ENCODE measurements at regions not wholly inside any gene's neighbourhood (a gene's known extent, or its start where the extent isn't known, plus 50 kb on each side); places are given as distances from the start of the nearest gene placed in this dataset.

DNA sequence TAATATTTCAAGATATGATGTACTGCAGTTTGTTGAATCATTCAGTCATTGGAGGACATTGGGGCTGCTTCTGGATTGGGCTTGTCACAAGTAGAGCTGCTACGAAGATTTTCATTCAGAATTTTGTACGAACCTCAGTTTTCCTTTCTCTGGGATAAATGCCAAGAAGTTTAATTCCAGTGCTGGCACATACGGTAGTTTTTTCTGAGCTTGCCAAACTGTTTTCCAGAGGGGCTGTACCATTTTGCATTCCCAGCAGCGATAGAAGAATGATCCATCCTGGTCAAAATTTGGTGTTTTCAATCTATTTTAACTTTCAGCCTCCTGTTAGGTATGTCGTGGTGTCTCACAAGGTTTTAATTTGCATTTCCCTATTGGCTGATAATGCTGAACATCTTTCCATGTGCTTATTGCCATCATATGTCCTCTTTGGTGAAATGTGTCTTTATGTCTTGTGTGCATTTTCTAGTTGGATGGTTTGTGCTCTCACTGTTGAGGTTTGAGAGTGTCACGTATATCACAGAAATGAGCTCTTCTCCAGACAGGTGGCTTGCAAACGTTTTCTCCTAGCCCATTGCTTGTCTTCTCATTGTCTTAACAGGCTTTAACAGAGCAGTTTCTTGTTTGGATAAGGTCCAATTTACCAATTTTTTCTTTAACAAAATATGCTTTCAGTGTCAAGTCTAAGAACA lies 612.6 kb downstream of the GALR1 start:
- no peak for DNase-seq

DNA sequence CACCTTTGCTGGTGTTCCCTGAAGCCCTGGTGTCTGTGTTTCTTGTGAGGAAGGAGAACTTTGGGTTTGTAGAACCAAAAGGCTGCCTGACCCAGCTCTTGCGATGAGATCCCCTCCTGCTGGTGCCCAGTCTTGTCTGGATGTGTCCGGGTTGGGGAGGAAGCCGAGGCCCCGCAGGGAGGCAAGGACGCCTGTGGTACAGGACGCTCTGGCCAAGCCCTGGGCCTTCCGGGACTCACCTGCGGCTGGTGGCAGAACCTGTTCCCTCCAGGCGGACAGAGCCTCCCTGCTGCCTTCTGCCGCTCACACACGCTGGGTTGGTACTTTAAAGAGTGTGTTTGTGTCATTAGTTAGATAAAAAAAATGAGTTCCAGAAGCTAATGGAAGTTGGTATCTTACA lies 616.2 kb downstream of the GALR1 start:
- DNase-seq = no peak

DNA sequence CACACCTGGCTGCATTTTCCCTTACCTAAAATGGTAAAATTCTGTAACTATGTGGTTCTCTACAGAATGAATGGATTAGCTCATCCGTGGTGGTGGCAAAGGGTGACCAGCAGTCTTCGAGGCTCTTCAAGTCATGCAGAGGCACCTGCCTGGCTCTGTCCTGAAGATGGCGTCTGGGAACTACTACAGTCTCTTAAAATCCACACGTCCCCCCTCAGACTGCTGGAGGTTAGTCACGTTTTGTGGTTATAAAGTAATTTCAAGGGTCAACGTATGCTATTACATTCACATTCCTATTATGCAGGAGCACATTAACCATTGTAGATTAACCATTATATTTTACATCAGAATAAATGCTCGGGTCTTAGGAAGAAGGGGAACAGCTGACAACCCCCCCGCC lies 616.7 kb downstream of the GALR1 start:
- DNase-seq = no peak

DNA sequence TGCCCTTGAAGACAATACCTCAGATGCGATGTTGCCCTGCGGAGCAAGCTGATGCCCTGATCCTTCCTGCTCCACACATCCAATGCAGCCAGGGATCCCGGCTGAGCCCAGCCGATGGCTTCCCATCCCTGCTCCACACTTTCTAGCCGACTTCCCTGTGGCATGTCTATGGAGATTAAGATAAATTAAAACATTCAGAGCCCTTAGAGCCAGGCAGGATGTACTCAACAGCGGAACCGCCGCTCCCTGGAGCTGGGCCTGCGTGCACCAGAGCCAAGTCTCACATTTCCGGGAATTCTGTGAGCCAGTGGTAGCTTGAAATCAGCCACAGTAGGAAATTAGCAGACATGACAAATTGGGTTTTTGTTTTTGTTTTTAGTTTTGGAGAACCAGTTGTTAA lies 620.6 kb downstream of the GALR1 start:
- no peak for DNase-seq

DNA sequence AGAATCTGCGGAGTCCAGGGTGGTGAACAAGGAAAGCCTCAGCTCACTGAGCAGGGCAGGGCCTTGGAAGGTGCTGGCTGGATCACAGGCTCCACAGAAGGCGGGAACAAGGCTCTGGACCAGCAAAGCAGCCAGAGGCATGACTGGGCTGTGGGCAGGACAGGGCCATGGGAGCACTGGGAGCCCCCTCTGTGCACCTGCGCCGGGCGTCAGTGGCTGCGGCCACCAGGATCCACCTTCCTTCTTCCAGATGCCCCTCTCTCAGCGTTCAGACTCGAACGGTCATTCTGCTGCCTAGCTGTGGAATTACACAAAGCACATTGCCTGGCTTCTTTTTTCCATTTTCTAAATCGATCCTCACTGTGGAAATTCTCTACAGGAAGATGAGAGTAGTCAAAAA lies 621.2 kb downstream of the GALR1 start:
- DNase-seq = no peak

DNA sequence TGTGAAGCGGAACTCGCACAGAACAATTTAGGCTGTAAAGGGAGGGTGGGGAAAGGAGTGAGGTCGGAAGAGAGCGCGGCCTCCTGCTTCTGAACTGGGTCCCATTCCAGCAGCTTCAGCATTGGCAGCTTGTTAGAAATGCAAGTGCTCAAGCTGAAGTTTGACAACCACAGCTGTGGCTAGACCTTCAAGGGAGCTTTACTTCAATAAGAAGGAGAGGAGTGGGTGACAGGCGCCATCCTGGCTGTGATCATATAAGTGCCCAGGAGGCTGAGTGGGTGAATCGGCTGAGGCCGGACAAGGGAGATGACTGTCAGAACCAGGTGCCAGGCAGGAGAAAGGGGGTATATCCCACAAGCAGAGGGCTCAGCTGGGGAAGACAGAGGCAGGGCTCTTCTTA lies 622.5 kb downstream of the GALR1 start:
- no peak for DNase-seq

DNA sequence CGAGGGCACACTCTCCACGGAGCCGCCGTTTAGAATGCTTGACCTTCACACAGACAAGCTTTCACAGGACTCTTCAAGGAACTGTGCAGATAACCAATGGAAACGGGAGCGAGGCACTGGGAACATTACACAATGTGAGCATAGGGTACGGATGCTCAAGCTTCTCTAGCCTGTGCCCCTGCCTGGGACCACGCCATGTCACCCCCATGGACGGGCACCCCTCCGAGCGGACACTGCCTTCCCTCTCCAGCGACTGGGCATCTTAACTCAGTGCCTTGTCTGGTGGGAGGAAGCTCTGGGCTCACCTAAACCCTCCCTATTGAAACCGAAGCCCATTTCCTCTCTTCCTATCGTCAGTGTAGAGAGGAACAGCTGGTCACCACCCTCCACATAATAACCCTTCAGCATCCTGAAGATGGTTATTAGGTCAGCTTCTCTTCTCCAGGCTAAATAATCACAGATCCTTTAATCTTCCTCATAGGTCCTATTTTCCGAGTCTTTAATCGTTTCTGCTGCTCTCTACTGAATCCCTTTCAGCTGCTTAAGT lies 626.7 kb downstream of the GALR1 start:
- DNase-seq = no peak

DNA sequence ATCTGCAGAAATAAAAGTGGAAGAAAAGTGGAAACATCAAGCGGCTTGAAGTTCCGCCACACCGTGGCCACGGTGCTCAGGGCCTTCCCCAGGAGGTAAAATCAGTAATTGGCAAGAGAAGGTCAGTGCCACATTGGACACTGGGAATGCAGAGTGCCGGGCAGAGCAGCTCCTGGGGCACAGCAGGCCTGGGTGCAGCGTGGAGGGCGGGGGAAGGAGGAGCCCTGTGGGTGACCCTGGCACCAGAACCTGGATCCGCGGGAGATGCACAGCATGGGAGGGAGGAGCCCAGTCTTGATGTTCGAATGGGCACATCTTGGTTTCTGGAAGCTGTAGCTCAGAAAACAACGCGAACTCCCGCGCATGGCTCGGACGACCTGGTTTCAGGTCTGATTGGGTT lies 630.2 kb downstream of the GALR1 start:
- no peak for DNase-seq

DNA sequence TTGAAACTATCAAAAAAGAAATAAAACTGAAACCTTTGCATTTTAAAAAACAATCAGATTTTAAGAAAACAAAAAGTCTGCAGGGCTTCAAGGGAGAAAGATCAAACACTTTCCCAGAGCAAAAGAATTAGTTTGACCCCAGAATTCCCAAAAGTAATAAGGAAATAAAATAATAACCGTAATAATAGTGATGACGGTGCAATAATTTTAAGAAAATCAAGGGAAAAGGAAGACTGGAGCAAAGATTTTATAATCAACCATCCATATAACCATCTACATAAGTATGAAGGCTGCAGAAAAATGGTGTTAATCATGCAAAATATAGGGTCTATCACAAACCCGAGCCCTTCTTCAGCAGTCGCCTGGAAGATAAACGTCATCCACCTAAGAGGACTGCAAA lies 634.8 kb downstream of the GALR1 start:
- DNase-seq = no peak

DNA sequence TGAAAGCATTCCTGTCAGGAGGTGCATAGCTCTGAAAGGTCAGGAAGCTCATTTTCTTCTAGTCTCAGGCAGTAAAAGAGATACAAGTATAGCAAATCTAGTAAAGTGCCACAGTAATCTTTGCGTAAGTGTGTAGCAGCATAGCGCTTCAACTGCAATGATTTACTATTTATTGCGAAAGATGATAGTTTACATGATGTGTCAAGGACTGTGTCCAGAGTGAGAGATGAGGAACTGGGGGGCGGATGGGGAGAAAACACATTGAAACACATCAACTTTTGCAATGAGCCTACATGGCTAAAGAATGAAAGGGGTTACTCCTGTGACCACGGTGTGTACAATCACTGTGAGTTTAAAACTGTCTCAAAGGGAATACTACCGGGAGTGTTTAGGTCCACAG lies 644.4 kb downstream of the GALR1 start:
- DNase-seq = no peak

DNA sequence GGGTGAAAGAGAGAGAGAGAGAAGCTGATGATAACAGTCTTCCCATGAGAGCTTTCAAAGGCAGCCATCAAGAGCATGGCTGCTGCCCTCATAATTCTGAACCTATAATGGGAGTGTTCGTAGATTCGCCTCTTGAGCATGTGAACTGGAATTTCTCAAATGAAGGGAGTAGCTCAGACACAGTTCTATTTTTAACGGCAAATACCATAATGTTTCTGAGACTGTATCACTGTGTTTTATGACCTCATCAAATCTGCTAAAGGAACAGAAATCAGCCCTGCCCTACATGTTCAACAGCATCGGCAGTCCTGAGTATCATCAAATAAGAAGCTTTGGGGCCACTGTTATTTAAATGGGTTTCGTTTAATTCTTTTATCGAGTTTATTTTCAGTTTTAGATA lies 645.6 kb downstream of the GALR1 start:
- no peak for DNase-seq

DNA sequence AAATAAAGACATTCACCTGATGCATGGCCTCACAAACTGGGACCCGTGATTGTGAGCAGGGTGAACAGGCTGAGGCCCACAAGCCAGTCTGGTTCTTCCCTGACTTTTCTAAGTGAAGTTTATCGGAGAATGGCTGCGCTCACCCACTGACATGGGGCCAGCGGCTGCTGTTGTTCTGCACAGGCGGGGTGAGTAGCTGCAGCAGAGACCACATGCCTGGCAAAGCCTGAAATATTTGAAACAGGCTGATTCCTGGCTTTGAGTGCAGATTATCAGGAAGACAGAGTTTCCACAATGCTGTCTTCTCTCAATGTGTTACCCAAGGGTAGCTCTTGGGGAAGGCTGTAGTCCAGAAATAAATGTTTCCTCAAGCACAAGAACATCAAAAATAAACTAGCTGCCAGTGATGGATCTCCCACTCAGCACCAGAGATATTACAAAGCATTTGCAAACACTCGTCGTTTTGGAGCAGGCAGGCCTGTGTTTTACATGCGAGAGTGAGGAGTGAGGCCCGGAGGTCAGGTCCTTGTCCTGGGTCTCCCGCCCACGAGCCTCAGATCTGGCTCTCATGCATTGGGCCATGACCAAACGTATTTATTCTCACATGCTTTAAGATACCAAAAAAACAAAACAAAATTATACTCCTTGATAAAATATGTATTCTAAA lies 647.1 kb downstream of the GALR1 start:
- DNase-seq = no peak

DNA sequence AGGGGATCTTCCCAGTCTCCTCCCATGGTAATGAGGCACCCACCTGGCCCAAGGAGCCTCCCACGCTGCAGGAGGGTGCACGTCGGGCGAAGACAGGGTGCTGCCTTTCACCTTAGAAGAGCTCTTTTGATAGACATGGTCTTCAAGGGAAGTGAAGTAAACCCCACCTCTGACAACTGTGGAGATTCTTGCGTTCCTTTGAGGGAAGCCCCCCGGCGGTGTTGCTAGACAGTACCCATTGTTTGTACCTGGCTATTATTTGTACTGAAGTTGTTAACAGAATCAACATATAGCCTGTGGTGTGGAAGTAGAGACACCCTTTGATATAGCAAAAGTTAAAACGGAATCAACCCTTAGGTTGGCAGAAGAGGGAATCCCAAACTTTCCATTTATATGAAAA lies 648.0 kb downstream of the GALR1 start:
- no peak for DNase-seq

DNA sequence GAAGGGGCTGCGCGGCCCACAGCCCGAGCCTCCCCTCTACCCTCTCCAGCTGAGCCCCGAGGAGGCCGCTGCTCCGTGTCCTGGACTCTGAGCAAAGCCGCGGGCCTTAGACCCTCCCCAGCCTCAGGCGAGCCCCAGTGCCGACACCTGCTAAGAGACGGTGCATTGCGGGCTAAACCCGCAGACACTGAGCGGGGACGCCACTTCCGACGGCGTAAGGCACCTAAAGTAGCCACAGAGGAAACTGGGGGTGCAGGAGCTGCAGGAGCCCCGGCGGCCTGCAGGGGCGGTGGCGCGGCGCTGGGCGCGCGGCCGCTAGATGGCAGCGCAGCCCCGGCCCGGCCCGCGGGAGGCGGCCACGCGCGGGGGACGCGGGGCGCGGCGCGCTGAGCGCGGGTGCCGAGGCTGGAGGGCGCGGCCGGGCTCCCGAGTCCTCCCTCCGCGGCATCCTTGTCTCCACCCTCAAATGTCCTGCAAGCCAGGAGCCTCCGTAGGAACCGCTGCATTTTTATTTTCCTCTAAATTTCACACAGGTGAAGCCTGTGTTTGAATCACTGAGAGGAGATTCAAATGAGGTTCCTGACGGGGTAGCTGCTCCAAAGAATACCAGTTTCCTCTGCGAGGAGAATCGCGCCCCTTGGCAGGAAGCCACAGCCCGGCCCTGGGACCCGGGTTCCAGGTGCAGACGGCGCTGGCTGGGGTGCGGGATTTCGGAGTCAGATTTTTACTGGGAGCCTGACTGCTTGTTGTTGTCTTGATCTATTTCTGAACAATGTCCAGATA lies 650.5 kb downstream of the GALR1 start:
- DNase-seq = no peak

DNA sequence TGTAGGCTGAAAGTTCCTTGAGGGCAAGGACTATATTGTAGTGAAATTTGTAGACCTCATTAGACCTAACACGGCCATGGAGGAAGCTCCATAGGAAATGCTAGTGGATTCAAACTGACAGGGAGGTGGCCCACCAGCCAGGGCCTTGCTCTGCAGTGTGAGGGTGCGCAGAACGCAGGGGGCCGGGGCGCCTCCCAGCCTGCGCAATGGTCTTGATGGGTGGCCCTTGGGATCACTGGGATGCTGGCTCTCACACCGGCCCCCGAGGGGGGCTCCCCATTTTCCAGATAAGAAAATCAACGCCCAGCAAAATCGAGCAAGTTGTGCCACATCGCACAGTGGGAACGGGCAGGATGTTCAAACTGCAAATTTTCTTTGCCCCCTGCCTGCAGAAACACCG lies 655.4 kb downstream of the GALR1 start:
- no peak for DNase-seq

DNA sequence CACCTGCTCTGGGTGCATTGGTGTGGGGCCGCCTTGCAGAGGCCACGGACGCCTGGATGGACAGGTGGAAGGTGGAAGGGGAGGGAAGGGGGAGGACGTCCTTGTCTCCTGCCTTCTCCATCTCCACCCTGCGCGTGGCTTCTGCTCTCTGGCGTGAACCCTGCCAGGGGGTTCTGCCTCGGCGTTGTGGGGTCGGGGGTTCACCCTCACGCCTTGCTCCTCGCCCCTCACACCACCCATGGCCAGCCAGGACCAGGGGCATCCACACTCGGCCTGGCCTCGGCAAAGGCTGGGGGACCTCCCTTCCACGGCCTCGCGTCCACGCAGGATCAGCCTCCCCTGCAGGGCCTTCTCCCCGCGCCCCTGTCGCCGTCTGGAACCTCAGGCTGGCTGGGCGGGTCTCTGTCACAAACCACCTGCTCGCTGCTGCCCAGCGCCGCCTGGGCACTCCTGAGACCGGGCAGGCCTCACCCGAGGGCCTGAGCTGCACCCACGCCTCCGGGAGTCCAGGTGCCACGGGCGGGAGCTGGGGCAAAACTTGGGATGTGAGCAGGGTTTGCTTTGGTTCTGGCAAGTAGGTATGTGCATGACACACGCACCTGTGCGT lies 655.9 kb downstream of the GALR1 start:
- no peak for DNase-seq

DNA sequence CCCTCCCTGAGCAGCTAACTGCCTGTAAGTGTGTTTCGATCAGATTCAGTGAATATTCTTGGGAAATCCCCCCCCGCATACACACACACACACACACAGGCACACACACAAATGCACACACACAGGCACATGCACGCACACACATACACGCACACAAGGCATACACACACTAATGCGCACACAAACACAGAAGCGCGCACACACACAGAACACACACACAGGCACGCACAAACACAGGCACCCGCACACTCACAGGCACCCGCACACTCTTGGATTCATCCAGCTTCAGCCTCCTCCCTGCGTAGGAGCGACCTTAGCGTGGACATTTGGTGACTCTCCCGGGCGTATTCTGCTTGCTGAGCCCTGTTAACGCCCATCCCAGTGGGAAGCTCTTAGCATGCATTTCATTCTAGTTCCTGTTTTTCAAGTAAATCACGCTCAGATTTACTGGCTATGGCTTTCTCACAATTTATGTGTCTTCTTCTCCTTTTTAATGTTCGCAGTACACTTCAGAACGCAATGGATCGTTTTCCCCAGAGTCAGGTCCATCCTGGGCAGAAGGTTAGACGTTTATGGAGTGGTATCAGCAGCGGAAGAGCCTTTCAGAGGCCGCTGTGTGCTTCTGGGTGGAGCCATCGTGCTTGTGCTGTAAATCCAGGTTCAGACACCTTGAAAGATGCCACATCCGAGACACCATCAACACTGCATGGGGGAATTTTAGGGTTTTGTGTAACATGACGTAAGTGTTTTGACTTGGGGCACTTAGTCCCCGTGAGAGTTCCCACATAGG lies 656.6 kb downstream of the GALR1 start:
- no peak for DNase-seq

DNA sequence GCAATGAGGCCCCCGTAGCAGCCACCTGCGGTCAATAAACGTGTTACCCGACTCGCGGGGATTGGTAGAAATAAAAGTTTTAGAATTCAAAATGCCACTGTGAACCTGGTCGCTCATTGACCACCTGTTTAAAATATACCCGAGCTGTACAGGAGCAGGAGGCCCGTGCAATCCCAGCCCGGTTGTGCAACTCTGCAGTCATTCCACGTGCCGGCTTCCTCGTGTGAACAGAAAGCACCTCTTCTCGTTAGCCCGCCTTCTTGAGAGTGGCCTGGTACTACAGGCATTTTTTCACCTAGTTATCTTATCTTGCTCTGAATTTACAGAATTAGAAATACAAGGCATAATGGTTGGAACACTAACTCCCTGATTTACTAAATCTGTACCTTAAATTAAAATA lies 660.7 kb downstream of the GALR1 start:
- no peak for DNase-seq

DNA sequence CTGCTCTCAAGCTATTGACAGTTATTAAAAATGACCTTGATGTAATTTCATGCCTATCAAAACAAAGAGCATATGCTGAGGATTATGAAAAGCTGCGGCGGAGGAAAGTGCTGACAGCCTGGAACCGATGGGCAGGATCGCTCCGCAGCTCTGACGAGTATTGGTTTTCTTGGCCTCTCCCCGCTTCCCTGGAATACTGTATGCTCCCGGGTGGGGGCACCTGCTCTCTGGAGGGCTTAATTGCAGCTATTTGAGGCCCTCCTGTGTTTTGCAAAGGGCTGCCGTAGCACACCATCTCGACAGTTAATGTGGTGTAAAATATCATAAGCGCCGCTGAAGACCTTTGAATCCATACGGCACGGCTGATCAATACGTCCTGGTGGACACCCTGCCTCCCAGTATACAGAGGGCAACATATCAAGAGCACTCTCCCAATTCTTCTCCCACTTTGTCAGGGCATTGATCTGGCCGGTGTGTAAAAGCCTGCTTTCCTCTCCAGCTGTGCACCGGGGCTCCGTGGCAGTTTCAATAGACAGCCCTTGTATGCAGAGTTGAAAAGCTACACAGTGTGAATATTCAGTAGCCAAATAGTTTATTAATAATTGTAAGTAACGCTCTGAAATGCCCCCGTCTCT lies 662.4 kb downstream of the GALR1 start:
- DNase-seq = no peak

DNA sequence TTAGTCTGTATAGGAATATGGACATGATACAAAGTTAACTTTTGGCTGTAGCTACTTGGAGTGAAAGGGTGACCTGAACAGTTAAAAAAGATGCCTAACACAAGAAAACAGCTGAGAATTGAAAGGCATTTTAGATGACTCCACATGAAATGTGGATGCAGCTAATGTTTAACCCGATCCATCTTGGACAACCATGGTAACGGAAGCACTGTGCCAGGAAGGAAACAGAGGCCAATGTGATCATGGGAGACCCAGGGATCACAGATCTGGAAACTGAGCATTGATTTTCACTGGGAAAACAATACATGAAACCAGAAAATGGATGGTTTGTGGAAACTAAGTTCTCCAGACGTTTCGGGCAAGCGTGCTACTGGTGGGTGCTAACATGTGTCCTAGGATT lies 669.1 kb downstream of the GALR1 start:
- no peak for DNase-seq

DNA sequence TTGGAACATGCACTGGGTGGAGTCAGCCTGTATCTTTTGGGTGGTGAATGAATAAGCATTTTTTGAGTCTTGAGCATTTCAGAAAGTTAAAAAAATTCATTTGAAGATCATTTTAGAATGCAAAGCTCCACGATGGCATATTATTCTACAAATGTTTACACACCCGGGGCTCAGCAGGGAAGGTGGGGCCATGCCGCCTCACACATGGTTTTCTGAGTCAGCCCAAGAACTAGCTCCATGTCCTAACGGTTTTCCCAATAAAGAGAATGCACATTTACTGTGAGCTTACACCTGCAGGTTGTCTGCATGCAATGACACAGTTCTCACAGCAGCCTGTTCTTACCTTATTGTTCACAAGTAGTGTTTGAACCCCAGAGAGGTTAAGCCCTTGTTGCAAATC lies 670.3 kb downstream of the GALR1 start:
- DNase-seq = no peak

DNA sequence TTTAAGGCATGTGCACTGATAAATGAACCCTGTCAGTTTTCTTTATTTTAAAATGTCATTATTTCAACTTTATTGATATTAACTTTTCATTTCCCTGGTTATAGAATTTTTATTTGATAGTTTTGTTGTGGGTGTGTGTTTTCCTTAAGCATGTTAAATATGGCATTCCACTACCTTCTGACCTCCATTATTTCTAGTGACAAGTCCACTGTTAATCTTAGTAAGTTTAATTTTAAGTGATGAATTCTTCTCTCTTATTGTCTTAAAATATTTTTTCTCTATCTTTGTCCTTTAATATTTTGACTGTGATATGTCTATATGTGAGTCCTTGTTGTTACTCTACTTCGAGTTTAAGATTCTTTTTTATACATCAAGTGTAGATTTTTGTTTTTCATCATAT lies 685.7 kb downstream of the GALR1 start:
- DNase-seq = no peak

Data from occipital lobe (tissue), 1 donor.